SK-N-SH treated with all-trans-retinoic acid at 6 μM for 48 hours (cell line): ENCODE measurements at regions not wholly inside any gene's neighbourhood (a gene's known extent, or its start where the extent isn't known, plus 50 kb on each side); places are given as distances from the start of the nearest gene placed in this dataset.

ENCODE experiments used
- ATAC-seq: fragments of 200-7000 bp; cut with Tn5 transposase; 3 replicates; pipeline ENCODE4 v1.9.1; 2020; ENCODE audit warnings: mild to moderate bottlenecking, moderate library complexity
- ARNTL ChIP-seq: fragments of 450-650 bp; formaldehyde crosslinking; IDR thresholded peaks from 2 replicates; pipeline ENCODE4 v1.5.0; 2020; ENCODE audit warnings: low read depth, mild to moderate bottlenecking, moderate library complexity, borderline replicate concordance
- BACH2 ChIP-seq: fragments of 250-450 bp; sonication (Bioruptor Pico); IDR thresholded peaks from 2 replicates; pipeline ENCODE4 v1.9.0; 2021; ENCODE audit warnings: mild to moderate bottlenecking, borderline replicate concordance
- CREB5 ChIP-seq: fragments of 250-450 bp; sonication (Bioruptor Pico); IDR thresholded peaks from 2 replicates; pipeline ENCODE4 v1.5.1; 2020; ENCODE audit warnings: low read depth, mild to moderate bottlenecking, moderate library complexity
- CSDC2 ChIP-seq: fragments of 250-450 bp; sonication (Bioruptor Pico); IDR thresholded peaks from 2 replicates; pipeline ENCODE4 v1.5.0; 2020; ENCODE audit warnings: mild to moderate bottlenecking, moderate library complexity
- ESRRG ChIP-seq: fragments of 250-450 bp; sonication (Bioruptor Pico); IDR thresholded peaks from 2 replicates; pipeline ENCODE4 v1.6.1; 2021; ENCODE audit warnings: mild to moderate bottlenecking
- GLIS3 ChIP-seq: fragments of 250-450 bp; sonication (Bioruptor Pico); IDR thresholded peaks from 2 replicates; pipeline ENCODE4 v1.5.0; 2020; ENCODE audit warnings: mild to moderate bottlenecking, moderate library complexity
- ISL1 ChIP-seq: fragments of 250-450 bp; sonication (Bioruptor Pico); IDR thresholded peaks from 2 replicates; pipeline ENCODE4 v2.1.2; 2022; ENCODE audit warnings: mild to moderate bottlenecking, moderate library complexity
- OSR1 ChIP-seq: fragments of 250-450 bp; sonication (Bioruptor Pico); IDR thresholded peaks from 2 replicates; pipeline ENCODE4 v1.8.0; 2022; ENCODE audit warnings: moderate library complexity, mild to moderate bottlenecking, inconsistent platforms
- POU6F1 ChIP-seq: fragments of 250-450 bp; sonication (Bioruptor Pico); IDR thresholded peaks from 2 replicates; pipeline ENCODE4 v1.8.0; 2021; ENCODE audit warnings: low read depth, mild to moderate bottlenecking, moderate library complexity, borderline replicate concordance
- PPARA ChIP-seq: fragments of 250-450 bp; sonication (Bioruptor Pico); IDR thresholded peaks from 2 replicates; pipeline ENCODE4 v1.5.0; 2020; ENCODE audit warnings: mild to moderate bottlenecking, borderline replicate concordance
- RARB ChIP-seq: fragments of 250-450 bp; sonication (Bioruptor Pico); IDR thresholded peaks from 2 replicates; pipeline ENCODE4 v1.8.0; 2021; ENCODE audit warnings: mild to moderate bottlenecking, moderate library complexity
- TCF4 ChIP-seq: fragments of 250-450 bp; sonication (Bioruptor Pico); IDR thresholded peaks from 2 replicates; pipeline ENCODE4 v1.8.0; 2021; ENCODE audit warnings: mild to moderate bottlenecking, moderate library complexity, borderline replicate concordance
- TOX ChIP-seq: fragments of 250-450 bp; sonication (Bioruptor Pico); IDR thresholded peaks from 2 replicates; pipeline ENCODE4 v1.8.0; 2021; ENCODE audit warnings: mild to moderate bottlenecking, moderate library complexity, borderline replicate concordance
- TSHZ2 ChIP-seq: fragments of 250-450 bp; sonication (Bioruptor Pico); IDR thresholded peaks from 2 replicates; pipeline ENCODE4 v1.5.0; 2020; ENCODE audit warnings: mild to moderate bottlenecking, moderate library complexity
- ZC3H10 ChIP-seq: fragments of 250-450 bp; sonication (Bioruptor Pico); IDR thresholded peaks from 2 replicates; pipeline ENCODE4 v1.5.1; 2021; ENCODE audit warnings: mild to moderate bottlenecking, moderate library complexity
- ZFP3 ChIP-seq: fragments of 250-450 bp; sonication (Bioruptor Pico); IDR thresholded peaks from 2 replicates; pipeline ENCODE4 v1.5.0; 2020; ENCODE audit warnings: mild to moderate bottlenecking, moderate library complexity
- ZFP30 ChIP-seq: fragments of 450-650 bp; formaldehyde crosslinking; IDR thresholded peaks from 2 replicates; pipeline ENCODE4 v1.5.0; 2022; ENCODE audit warnings: mild to moderate bottlenecking, moderate library complexity
- ZNF565 ChIP-seq: fragments of 450-650 bp; formaldehyde crosslinking; conservative IDR thresholded peaks from 2 replicates; pipeline ENCODE4 v1.5.0; 2020; ENCODE audit warnings: low read depth, mild to moderate bottlenecking, moderate library complexity
- ZNF70 ChIP-seq: fragments of 450-650 bp; formaldehyde crosslinking; IDR thresholded peaks from 2 replicates; pipeline ENCODE4 v1.5.0; 2020; ENCODE audit warnings: mild to moderate bottlenecking, moderate library complexity
- ZNF8 ChIP-seq: fragments of 450-650 bp; formaldehyde crosslinking; IDR thresholded peaks from 2 replicates; pipeline ENCODE4 v1.5.0; 2020; ENCODE audit warnings: mild to moderate bottlenecking, moderate library complexity

GRCh38 chr14:97824218-97824617 lies 1027.0 kb downstream of the VRK1 start:
- ATAC-seq, result no peak
- TF ChIP-seq CREB5 (CRISPR knock-in tag), result no peak
- TF ChIP-seq TCF4 (CRISPR knock-in tag), result no peak
- TF ChIP-seq ZFP3 (CRISPR knock-in tag), result no peak
- TF ChIP-seq, all 23 proteins: peak for 0

- TF ChIP-seq TCF4 (CRISPR knock-in tag), result no peak
- no peak for TF ChIP-seq ISL1 (CRISPR knock-in tag)
- no peak for TF ChIP-seq POU6F1 (CRISPR knock-in tag)
- TF ChIP-seq ARNTL (CRISPR knock-in tag), result no peak
- no peak for TF ChIP-seq ESRRG (CRISPR knock-in tag)
- TF ChIP-seq TSHZ2 (CRISPR knock-in tag), result no peak
- TF ChIP-seq ZNF565 (CRISPR knock-in tag), result no peak
- no peak for TF ChIP-seq ZC3H10 (CRISPR knock-in tag)
- TF ChIP-seq RARB (CRISPR knock-in tag), result no peak
- TF ChIP-seq TOX (CRISPR knock-in tag), result no peak
- no peak for TF ChIP-seq PPARA
- TF ChIP-seq GLIS3 (CRISPR knock-in tag), result no peak
- no peak for TF ChIP-seq ZFP3 (CRISPR knock-in tag)
- TF ChIP-seq ZNF8 (CRISPR knock-in tag), result no peak
- no peak for ATAC-seq
Measured at GRCh38 chr14:97827746-97828145, 1030.6 kb downstream of the VRK1 start.

- TF ChIP-seq ZNF565 (CRISPR knock-in tag) (no peak), ZFP3 (CRISPR knock-in tag) (no peak), ZC3H10 (CRISPR knock-in tag) (no peak), CREB5 (CRISPR knock-in tag) (no peak), ZFP30 (CRISPR knock-in tag) (no peak), POU6F1 (CRISPR knock-in tag) (no peak), ZNF70 (CRISPR knock-in tag) (no peak), TOX (CRISPR knock-in tag) (no peak), ARNTL (CRISPR knock-in tag) (no peak), TCF4 (CRISPR knock-in tag) (no peak), BACH2 (no peak), CSDC2 (CRISPR knock-in tag) (no peak), ZNF8 (CRISPR knock-in tag) (no peak), TSHZ2 (CRISPR knock-in tag) (no peak), OSR1 (CRISPR knock-in tag) (no peak), RARB (CRISPR knock-in tag) (no peak), ESRRG (CRISPR knock-in tag) (no peak), GLIS3 (CRISPR knock-in tag) (no peak), PPARA (no peak)
- TF ChIP-seq, all 23 proteins: peak for 0
- no peak for ATAC-seq
Measured at GRCh38 chr14:97832776-97833175, 1035.6 kb downstream of the VRK1 start.
